ENCODE measurements at regions not wholly inside any gene's neighbourhood (a gene's known extent, or its start where the extent isn't known, plus 50 kb on each side); places are given as distances from the start of the nearest gene placed in this dataset.

GRCh38 chr3:5473471-5473870 is 286.0 kb downstream of the EDEM1 start:
- in situ Hi-C loops (cut with HindIII; ENCODE audit: extremely low pct_ligation_motif_present, low pct_unique_long_range_greater_than_20kb) (no loop called here), intact Hi-C loops (cut with micrococcal nuclease; ENCODE audit: unreplicated experiment) (no loop called here)
- 14% methylated on average over 1 of the region's 1 CpG for WGBS (ENCODE audit: low lambda C conversion rate)
- H3K4me2 ChIP-seq (ENCODE audit: low read depth, low read length) = no peak overlapping the region
- no peaks in the 10 kb centered on the region for H3K9me3 ChIP-seq (ENCODE audit: low read length)
- ATAC-seq = no peak
- no peak overlapping the region for H3K27ac ChIP-seq (ENCODE audit: extremely low read length, insufficient read depth, low read length)
- H3K27me3 ChIP-seq (ENCODE audit: control insufficient read depth in 1 of 2, insufficient read depth in 2 of 2, low read length in 2 of 2) = no peaks in the 10 kb centered on the region
- no peaks in the 10 kb centered on the region for H3K36me3 ChIP-seq (replicated peaks in 1 of 2; ENCODE audit: control insufficient read depth in 1 of 2, insufficient read depth in 2 of 2, low read length in 2 of 2)
- no peaks in the 10 kb centered on the region for H3K4me1 ChIP-seq (ENCODE audit: insufficient read depth, low read length)
- no peaks in the 10 kb centered on the region for H4K20me1 ChIP-seq (ENCODE audit: insufficient read depth, low read length)
- H3K79me2 ChIP-seq (ENCODE audit: insufficient read depth, low read length) = no peaks in the 10 kb centered on the region
- POLR2A ChIA-PET = no interaction called here
- FAIRE-seq = no peak
- DNase-seq (ENCODE audit: low spot score) = no peak
- BruUV-seq (replicated peaks) = no TSS peak
- CTCF ChIA-PET (ENCODE audit: low intra/inter-chr PET ratio, low total read pairs) = no interaction called here
- no peak overlapping the region for H2AFZ ChIP-seq (ENCODE audit: low read length)
- no peak overlapping the region for H3K9ac ChIP-seq (ENCODE audit: insufficient read depth, low read depth, low read length)
- H3K4me3 ChIP-seq (replicated peaks in 1 of 3; ENCODE audit: insufficient read depth in 1 of 3, low read depth in 2 of 3, low read length in 3 of 3) = no peak overlapping the region
- TF ChIP-seq RBAK (CRISPR knock-in tag; IDR thresholded peaks at IDR 0.05) (no peak), ZNF556 (CRISPR knock-in tag; IDR thresholded peaks at IDR 0.05; ENCODE audit: borderline replicate concordance) (no peak), ZBTB3 (CRISPR knock-in tag; IDR thresholded peaks at IDR 0.05; ENCODE audit: borderline replicate concordance, low read depth) (no peak), MAZ (IDR thresholded peaks at IDR 0.05; ENCODE audit: borderline replicate concordance, low read depth, low read length) (no peak), MAZ (CRISPR knock-in tag; IDR thresholded peaks at IDR 0.05; ENCODE audit: low read depth) (no peak), BCL3 (CRISPR knock-in tag; IDR thresholded peaks at IDR 0.05) (no peak), EED (CRISPR knock-in tag; IDR thresholded peaks at IDR 0.05) (no peak), ZNF432 (CRISPR knock-in tag; IDR thresholded peaks at IDR 0.05; ENCODE audit: borderline replicate concordance) (no peak), MXD4 (CRISPR knock-in tag; IDR thresholded peaks at IDR 0.05) (no peak), USF2 (IDR thresholded peaks at IDR 0.05; ENCODE audit: low read depth, low read length) (no peak), USF2 (CRISPR knock-in tag; IDR thresholded peaks at IDR 0.05; ENCODE audit: borderline replicate concordance) (no peak), ZC3H4 (CRISPR knock-in tag; IDR thresholded peaks at IDR 0.05; ENCODE audit: borderline replicate concordance) (no peak), HNF4G (IDR thresholded peaks at IDR 0.05; ENCODE audit: borderline replicate concordance, low read depth, low read length) (no peak), HNF4G (CRISPR knock-in tag; IDR thresholded peaks at IDR 0.05; ENCODE audit: borderline replicate concordance, low read depth) (no peak), ZNF333 (CRISPR knock-in tag; IDR thresholded peaks at IDR 0.05; ENCODE audit: borderline replicate concordance) (no peak), ZNF484 (CRISPR knock-in tag; IDR thresholded peaks at IDR 0.05; ENCODE audit: borderline replicate concordance, low read depth) (no peak), ZNF574 (CRISPR knock-in tag; IDR thresholded peaks at IDR 0.05) (no peak), MTF2 (CRISPR knock-in tag; IDR thresholded peaks at IDR 0.05; ENCODE audit: borderline replicate concordance) (no peak), YY1 (IDR thresholded peaks at IDR 0.05; ENCODE audit: insufficient read depth, insufficient replicate concordance, low read depth, low read length) (no peak), NR3C1 (CRISPR knock-in tag; IDR thresholded peaks at IDR 0.05) (no peak), NFKB2 (CRISPR knock-in tag; IDR thresholded peaks at IDR 0.05; ENCODE audit: borderline replicate concordance) (no peak)
